RWPE2 (cell line): ENCODE measurements at regions not wholly inside any gene's neighbourhood (a gene's known extent, or its start where the extent isn't known, plus 50 kb on each side); places are given as distances from the start of the nearest gene placed in this dataset.

Experiments
- ATAC-seq: fragments of 200-7000 bp; cut with Tn5 transposase; 3 replicates; pipeline ENCODE4 v1.9.1; 2021; ENCODE audit warnings: low read depth
- DNase-seq: peaks from one replicate; pipeline ENCODE4 v3.0.0-alpha.2; 2020; ENCODE audit warnings: low spot score
- H3K27ac ChIP-seq: fragments of 450-650 bp; 2 replicates; pipeline ENCODE4 v1.5.1; 2017; ENCODE audit warnings: mild to moderate bottlenecking; ENCODE audit not compliant: poor library complexity, severe bottlenecking
- H3K27me3 ChIP-seq: fragments of 250-450 bp; sonication (Bioruptor Pico); 2 replicates; pipeline ENCODE4 v1.5.1; 2021; ENCODE audit warnings: mild to moderate bottlenecking, moderate library complexity; ENCODE audit not compliant: insufficient read depth, poor library complexity, severe bottlenecking
- H3K36me3 ChIP-seq: fragments of 250-450 bp; sonication (Bioruptor Pico); 2 replicates; pipeline ENCODE4 v1.5.1; 2020; ENCODE audit warnings: low read depth, mild to moderate bottlenecking, moderate library complexity
- H3K4me1 ChIP-seq: fragments of 250-450 bp; sonication (Bioruptor Pico); 2 replicates; pipeline ENCODE4 v1.5.1; 2021; ENCODE audit warnings: mild to moderate bottlenecking, moderate library complexity; ENCODE audit not compliant: insufficient read depth, poor library complexity, severe bottlenecking
- H3K4me3 ChIP-seq: fragments of 250-450 bp; sonication (Bioruptor Pico); 2 replicates; pipeline ENCODE4 v1.5.1; 2021; ENCODE audit warnings: mild to moderate bottlenecking, moderate library complexity; ENCODE audit not compliant: severe bottlenecking
- H3K9me3 ChIP-seq: fragments of 250-450 bp; sonication (Bioruptor Pico); 2 replicates; pipeline ENCODE4 v1.5.1; 2021; ENCODE audit warnings: mild to moderate bottlenecking, moderate library complexity; ENCODE audit not compliant: severe bottlenecking
- CTCF ChIP-seq: fragments of 450-650 bp; IDR thresholded peaks from one replicate; pipeline ENCODE4 v1.5.1; 2017; ENCODE audit warnings: mild to moderate bottlenecking, moderate library complexity; ENCODE audit not compliant: poor library complexity, severe bottlenecking

GRCh38 chr15:62698646-62699045 is 343.9 kb upstream of the TPM1 start:
- DNase-seq (no peak), ATAC-seq (no peak)
- no peak for TF ChIP-seq CTCF
- H3K27ac ChIP-seq: no peak overlapping the region
- H3K4me1 ChIP-seq: no peaks in the 10 kb centered on the region
- H3K9me3 ChIP-seq: no peaks in the 10 kb centered on the region
- H3K4me3 ChIP-seq: no peak overlapping the region
- no peaks in the 10 kb centered on the region for H3K27me3 ChIP-seq
- no peaks in the 10 kb centered on the region for H3K36me3 ChIP-seq

- Histone ChIP-seq H3K27me3 (no peaks in the 10 kb centered on the region), H3K4me3 (no peak overlapping the region), H3K36me3 (no peaks in the 10 kb centered on the region), H3K27ac (no peak overlapping the region), H3K9me3 (no peaks in the 10 kb centered on the region), H3K4me1 (no peaks in the 10 kb centered on the region)
- peak; percentile 57 for TF ChIP-seq CTCF
- ATAC-seq (no peak), DNase-seq (no peak)
Measured at GRCh38 chr15:62706317-62706716, 336.2 kb upstream of the TPM1 start.

GRCh38 chr15:62708470-62708869 is 334.1 kb upstream of the TPM1 start:
- H3K36me3 ChIP-seq: no peaks in the 10 kb centered on the region
- H3K4me3 ChIP-seq: no peak overlapping the region
- H3K27ac ChIP-seq: no peak overlapping the region
- ATAC-seq (no peak), DNase-seq (no peak)
- H3K27me3 ChIP-seq: no peaks in the 10 kb centered on the region
- H3K9me3 ChIP-seq: no peaks in the 10 kb centered on the region
- H3K4me1 ChIP-seq: no peaks in the 10 kb centered on the region
- TF ChIP-seq CTCF: no peak

GRCh38 chr15:62709261-62709660 is 333.3 kb upstream of the TPM1 start:
- H3K4me1 ChIP-seq: no peaks in the 10 kb centered on the region
- H3K9me3 ChIP-seq: no peaks in the 10 kb centered on the region
- H3K27me3 ChIP-seq: no peaks in the 10 kb centered on the region
- ATAC-seq (no peak), DNase-seq (no peak)
- no peak for TF ChIP-seq CTCF
- H3K4me3 ChIP-seq: no peak overlapping the region
- no peaks in the 10 kb centered on the region for H3K36me3 ChIP-seq
- H3K27ac ChIP-seq: no peak overlapping the region

- Histone ChIP-seq H3K27ac (no peak overlapping the region), H3K4me1 (no peaks in the 10 kb centered on the region), H3K27me3 (no peaks in the 10 kb centered on the region), H3K9me3 (no peaks in the 10 kb centered on the region), H3K36me3 (no peaks in the 10 kb centered on the region), H3K4me3 (no peak overlapping the region)
- ATAC-seq: peak; percentile 67
- DNase-seq: no peak
- TF ChIP-seq CTCF: no peak
Measured at GRCh38 chr15:62711691-62712454, 330.7 kb upstream of the TPM1 start.
